ENCODE measurements at regions not wholly inside any gene's neighbourhood (a gene's known extent, or its start where the extent isn't known, plus 50 kb on each side); places are given as distances from the start of the nearest gene placed in this dataset.

- TF ChIP-seq CTCF (IDR thresholded peaks at IDR 0.05) (no peak), POLR2A (IDR thresholded peaks at IDR 0.05) (no peak), POLR2AphosphoS5 (IDR thresholded peaks at IDR 0.05) (no peak), EP300 (IDR thresholded peaks at IDR 0.05; ENCODE audit: low read depth) (no peak)
These were observed 122.4 kb upstream of the IL12A start for GRCh38 chr3:159866201-159866746.
